KMS-11 (cell line): ENCODE measurements at regions not wholly inside any gene's neighbourhood (a gene's known extent, or its start where the extent isn't known, plus 50 kb on each side); places are given as distances from the start of the nearest gene placed in this dataset.

Source experiments
- H2AFZ ChIP-seq: fragments of 200-600 bp; sonication (generic); 2 replicates; pipeline ENCODE4 v1.6.1; 2016; ENCODE audit warnings: antibody characterized with exemption, mixed run types, low read depth
- H3K27ac ChIP-seq: fragments of 200-600 bp; sonication (generic); 2 replicates; pipeline ENCODE4 v1.6.1; 2016; ENCODE audit warnings: mild to moderate bottlenecking, mixed run types
- H3K27me3 ChIP-seq: fragments of 200-600 bp; sonication (generic); 2 replicates; pipeline ENCODE4 v1.6.1; 2017; ENCODE audit warnings: mild to moderate bottlenecking, low read depth, mixed run types, moderate library complexity; ENCODE audit not compliant: insufficient read depth
- H3K36me3 ChIP-seq: fragments of 200-600 bp; sonication (generic); 2 replicates; pipeline ENCODE4 v1.6.1; 2017; ENCODE audit warnings: mild to moderate bottlenecking, mixed run types; ENCODE audit not compliant: insufficient read depth
- H3K4me1 ChIP-seq: fragments of 200-600 bp; sonication (generic); 2 replicates; pipeline ENCODE4 v1.6.1; 2016; ENCODE audit warnings: mild to moderate bottlenecking, low read depth, mixed run types; ENCODE audit not compliant: poor library complexity, severe bottlenecking
- H3K4me2 ChIP-seq: fragments of 200-600 bp; sonication (generic); 2 replicates; pipeline ENCODE4 v1.7.0; 2016; ENCODE audit warnings: mild to moderate bottlenecking, mixed run types
- H3K4me3 ChIP-seq: fragments of 200-600 bp; sonication (generic); IDR thresholded peaks from 2 replicates; pipeline ENCODE4 v1.6.1; 2017; ENCODE audit warnings: low read depth, low read length, mixed read lengths; ENCODE audit not compliant: insufficient read depth
- H3K79me2 ChIP-seq: fragments of 200-600 bp; sonication (generic); 2 replicates; pipeline ENCODE4 v1.6.1; 2016; ENCODE audit warnings: low read depth, mixed run types; ENCODE audit not compliant: insufficient read depth
- H3K9ac ChIP-seq: fragments of 200-600 bp; sonication (generic); 2 replicates; pipeline ENCODE4 v1.6.1; 2016; ENCODE audit warnings: mild to moderate bottlenecking, mixed run types
- H4K20me1 ChIP-seq: fragments of 200-600 bp; sonication (generic); 2 replicates; pipeline ENCODE4 v1.6.1; 2016; ENCODE audit warnings: mild to moderate bottlenecking, mixed run types; ENCODE audit not compliant: insufficient read depth
- TF ChIP-seq, protein P1 (sequence below): fragments of 200-600 bp; sonication (generic); conservative IDR thresholded peaks from 2 replicates; pipeline ENCODE4 v1.6.1; 2017; ENCODE audit warnings: low read depth, mild to moderate bottlenecking, antibody characterized with exemption, low read length, moderate library complexity, mixed read lengths

DNA sequence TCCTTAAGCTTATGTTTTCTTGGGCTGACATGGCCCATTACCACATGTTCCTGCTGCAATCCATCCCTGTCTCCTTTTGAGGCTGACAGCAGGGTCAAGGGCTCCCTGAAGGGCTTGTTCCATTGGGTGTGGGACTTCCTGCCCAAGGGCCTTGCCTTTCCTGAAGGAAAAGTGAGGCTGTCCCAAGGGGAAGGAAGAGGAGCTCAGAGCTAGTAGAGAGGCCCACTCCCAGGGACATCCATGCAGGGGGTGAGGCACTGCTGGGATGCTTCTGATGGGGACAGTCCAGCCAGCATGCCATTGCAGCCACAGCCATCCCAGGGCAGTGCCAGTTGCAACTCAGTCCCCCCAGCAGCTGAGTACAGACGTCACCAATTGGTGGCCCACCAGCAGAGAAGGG lies 138.4 kb upstream of the FOXA2 start:
- Histone ChIP-seq H3K27me3 (no peaks in the 10 kb centered on the region), H3K36me3 (no peaks in the 10 kb centered on the region), H3K27ac (no peak overlapping the region), H3K9ac (no peak overlapping the region), H3K4me2 (no peak overlapping the region), H3K79me2 (no peaks in the 10 kb centered on the region), H4K20me1 (no peaks in the 10 kb centered on the region), H3K4me1 (no peaks in the 10 kb centered on the region), H2AFZ (no peak overlapping the region), H3K4me3 (no peak overlapping the region)
- TF ChIP-seq, protein P1, sequence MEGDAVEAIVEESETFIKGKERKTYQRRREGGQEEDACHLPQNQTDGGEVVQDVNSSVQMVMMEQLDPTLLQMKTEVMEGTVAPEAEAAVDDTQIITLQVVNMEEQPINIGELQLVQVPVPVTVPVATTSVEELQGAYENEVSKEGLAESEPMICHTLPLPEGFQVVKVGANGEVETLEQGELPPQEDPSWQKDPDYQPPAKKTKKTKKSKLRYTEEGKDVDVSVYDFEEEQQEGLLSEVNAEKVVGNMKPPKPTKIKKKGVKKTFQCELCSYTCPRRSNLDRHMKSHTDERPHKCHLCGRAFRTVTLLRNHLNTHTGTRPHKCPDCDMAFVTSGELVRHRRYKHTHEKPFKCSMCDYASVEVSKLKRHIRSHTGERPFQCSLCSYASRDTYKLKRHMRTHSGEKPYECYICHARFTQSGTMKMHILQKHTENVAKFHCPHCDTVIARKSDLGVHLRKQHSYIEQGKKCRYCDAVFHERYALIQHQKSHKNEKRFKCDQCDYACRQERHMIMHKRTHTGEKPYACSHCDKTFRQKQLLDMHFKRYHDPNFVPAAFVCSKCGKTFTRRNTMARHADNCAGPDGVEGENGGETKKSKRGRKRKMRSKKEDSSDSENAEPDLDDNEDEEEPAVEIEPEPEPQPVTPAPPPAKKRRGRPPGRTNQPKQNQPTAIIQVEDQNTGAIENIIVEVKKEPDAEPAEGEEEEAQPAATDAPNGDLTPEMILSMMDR, result no peak

DNA sequence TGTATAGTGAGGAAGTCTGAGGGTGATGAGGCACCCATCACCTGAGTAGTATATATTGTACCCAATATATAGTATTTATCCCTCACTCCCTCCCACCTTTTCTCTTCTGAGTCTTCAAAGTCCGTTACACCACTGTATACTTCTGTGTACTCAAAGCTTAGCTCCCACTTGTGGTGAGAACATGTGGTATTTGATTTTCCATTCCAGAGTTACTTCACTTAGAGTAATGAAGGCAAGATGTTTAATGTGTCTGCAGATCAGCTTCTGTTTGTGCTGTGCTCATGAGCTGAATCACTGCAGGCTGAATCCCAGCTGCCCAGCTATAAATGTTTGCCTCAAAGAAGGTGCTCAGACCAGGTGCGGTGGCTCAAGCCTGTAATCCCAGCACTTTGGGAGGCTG lies 139.3 kb upstream of the FOXA2 start:
- Histone ChIP-seq H3K4me2 (no peak overlapping the region), H3K4me3 (no peak overlapping the region), H4K20me1 (no peaks in the 10 kb centered on the region), H3K4me1 (no peaks in the 10 kb centered on the region), H2AFZ (no peak overlapping the region), H3K27me3 (no peaks in the 10 kb centered on the region), H3K9ac (no peak overlapping the region), H3K27ac (no peak overlapping the region), H3K36me3 (no peaks in the 10 kb centered on the region), H3K79me2 (no peaks in the 10 kb centered on the region)
- TF ChIP-seq, protein P1, result no peak

DNA sequence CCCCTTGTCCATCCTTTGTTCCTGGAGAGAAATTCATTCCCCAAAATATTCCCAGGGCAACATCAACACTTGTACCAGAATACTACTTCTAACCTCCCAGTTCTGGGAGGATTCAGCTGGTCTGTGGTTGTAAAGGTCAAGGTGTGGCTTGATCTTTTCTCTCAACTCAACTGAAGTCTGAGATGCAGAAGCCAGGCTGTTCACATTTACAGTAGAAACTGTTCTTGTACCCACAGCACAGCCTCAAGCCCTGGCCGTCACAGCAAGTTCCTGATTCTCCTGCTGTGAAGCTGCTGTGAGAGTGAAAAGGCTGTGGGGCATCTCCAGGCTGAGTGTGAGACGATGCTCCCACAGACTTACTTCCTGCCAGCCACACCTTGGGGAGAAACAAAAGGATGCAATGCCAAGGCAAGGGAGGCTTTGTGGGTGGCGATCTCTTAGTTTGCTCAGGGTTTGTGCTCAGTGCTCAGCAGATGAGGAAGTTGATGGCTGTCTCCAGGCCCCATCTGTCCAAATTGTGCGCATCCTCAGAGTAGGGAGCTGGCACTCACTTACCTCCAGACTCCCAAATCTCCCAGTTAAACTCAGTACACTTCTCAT lies 143.9 kb upstream of the FOXA2 start:
- TF ChIP-seq, protein P1, result no peak
- no peak overlapping the region for H2AFZ ChIP-seq
- no peaks in the 10 kb centered on the region for H3K36me3 ChIP-seq
- no peak overlapping the region for H3K27ac ChIP-seq
- no peak overlapping the region for H3K4me3 ChIP-seq
- no peaks in the 10 kb centered on the region for H3K79me2 ChIP-seq
- no peak overlapping the region for H3K4me2 ChIP-seq
- no peak overlapping the region for H3K9ac ChIP-seq
- H3K4me1 ChIP-seq, result no peaks in the 10 kb centered on the region
- no peaks in the 10 kb centered on the region for H4K20me1 ChIP-seq
- no peaks in the 10 kb centered on the region for H3K27me3 ChIP-seq

DNA sequence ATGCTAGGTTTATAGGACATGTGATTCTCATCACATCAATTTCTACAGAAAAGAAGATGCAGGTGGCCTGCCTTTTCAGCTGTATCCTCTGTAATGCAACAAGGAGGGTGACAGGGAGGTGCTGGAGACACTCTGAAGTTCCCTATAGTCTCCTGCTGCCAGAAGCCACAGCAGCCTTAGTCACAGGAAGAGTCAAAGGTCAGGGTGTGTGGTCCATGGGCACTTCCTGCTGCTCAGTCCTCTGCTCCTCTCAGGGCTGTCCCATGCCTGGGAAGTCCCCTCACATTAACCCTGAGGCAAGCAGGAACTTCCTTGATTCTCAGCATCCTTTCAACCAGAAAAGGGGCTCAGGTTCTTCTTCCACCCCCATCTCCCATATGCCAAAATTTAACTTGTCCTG lies 144.8 kb upstream of the FOXA2 start:
- no peak overlapping the region for H3K4me2 ChIP-seq

More for the DNA sequence above, 144.8 kb upstream of the FOXA2 start:
- Histone ChIP-seq H3K27ac (no peak overlapping the region), H3K27me3 (no peaks in the 10 kb centered on the region), H2AFZ (no peak overlapping the region), H4K20me1 (no peaks in the 10 kb centered on the region), H3K9ac (no peak overlapping the region), H3K4me3 (no peak overlapping the region), H3K4me1 (no peaks in the 10 kb centered on the region), H3K79me2 (no peaks in the 10 kb centered on the region), H3K36me3 (no peaks in the 10 kb centered on the region)
- TF ChIP-seq, protein P1, result no peak
